GM23338 (cell line): ENCODE measurements at regions not wholly inside any gene's neighbourhood (a gene's known extent, or its start where the extent isn't known, plus 50 kb on each side); places are given as distances from the start of the nearest gene placed in this dataset.

Source experiments
- ATAC-seq: fragments of 200-7000 bp; cut with Tn5 transposase; 3 replicates; pipeline ENCODE4 v1.9.1; 2020
- DNase-seq: peaks from one replicate; pipeline ENCODE4 v3.0.0-alpha.2; 2015; ENCODE audit warnings: low spot score
- H2AFZ ChIP-seq: fragments of 200-600 bp; sonication (generic); 2 replicates; pipeline ENCODE4 v1.8.0; 2016; ENCODE audit warnings: antibody characterized with exemption, mild to moderate bottlenecking, moderate library complexity
- H3F3A ChIP-seq: fragments of 200-600 bp; sonication (generic); replicated peaks from 2 replicates; pipeline ENCODE4 v1.8.0; 2017; ENCODE audit warnings: antibody characterized with exemption, mixed run types, low read depth
- H3K27ac ChIP-seq: fragments of 200-600 bp; sonication (generic); 2 replicates; pipeline ENCODE4 v1.6.1; 2016; ENCODE audit warnings: low read depth
- H3K27me3 ChIP-seq: fragments of 200-600 bp; sonication (generic); 2 replicates; pipeline ENCODE4 v1.8.0; 2016; ENCODE audit warnings: mild to moderate bottlenecking, mixed run types, moderate library complexity; ENCODE audit not compliant: insufficient read depth
- H3K36me3 ChIP-seq: fragments of 200-600 bp; sonication (generic); 2 replicates; pipeline ENCODE4 v1.8.0; 2016; ENCODE audit warnings: mild to moderate bottlenecking; ENCODE audit not compliant: insufficient read depth
- H3K4me1 ChIP-seq: fragments of 200-600 bp; sonication (generic); 2 replicates; pipeline ENCODE4 v1.8.0; 2016; ENCODE audit warnings: mild to moderate bottlenecking, moderate library complexity; ENCODE audit not compliant: insufficient read depth
- H3K4me2 ChIP-seq: fragments of 200-600 bp; sonication (generic); 2 replicates; pipeline ENCODE4 v1.7.1; 2017; ENCODE audit warnings: mixed run types
- H3K4me3 ChIP-seq: fragments of 200-600 bp; sonication (generic); 2 replicates; pipeline ENCODE4 v1.6.1; 2016; ENCODE audit warnings: mixed run types
- H3K79me2 ChIP-seq: fragments of 200-600 bp; sonication (generic); replicated peaks from 2 replicates; pipeline ENCODE4 v1.8.0; 2017; ENCODE audit warnings: mild to moderate bottlenecking; ENCODE audit not compliant: insufficient read depth
- H3K9me2 ChIP-seq: fragments of 200-600 bp; sonication (generic); 2 replicates; pipeline ENCODE4 v1.8.0; 2017; ENCODE audit not compliant: insufficient read depth
- H4K20me1 ChIP-seq: fragments of 200-600 bp; sonication (generic); replicated peaks from 2 replicates; pipeline ENCODE4 v1.8.0; 2017; ENCODE audit warnings: mild to moderate bottlenecking; ENCODE audit not compliant: insufficient read depth
- H3K27ac Mint-ChIP-seq: 2 replicates; pipeline ENCODE4 v1.8.0; 2020; ENCODE audit warnings: inconsistent platforms, mild to moderate bottlenecking, moderate library complexity, mixed read lengths
- H3K27me3 Mint-ChIP-seq: 3 replicates; pipeline ENCODE4 v1.8.0; 2022; ENCODE audit warnings: low read depth, mild to moderate bottlenecking, moderate library complexity, mixed read lengths, inconsistent platforms; ENCODE audit not compliant: insufficient read depth, poor library complexity
- H3K36me3 Mint-ChIP-seq: 3 replicates; pipeline ENCODE4 v1.8.0; 2021; ENCODE audit warnings: low read depth, mild to moderate bottlenecking, inconsistent platforms, moderate library complexity, mixed read lengths
- H3K4me1 Mint-ChIP-seq: 3 replicates; pipeline ENCODE4 v1.8.0; 2020; ENCODE audit warnings: mild to moderate bottlenecking, inconsistent platforms, mixed read lengths
- H3K4me3 Mint-ChIP-seq: 3 replicates; pipeline ENCODE4 v1.8.0; 2021; ENCODE audit warnings: moderate library complexity, mild to moderate bottlenecking, inconsistent platforms, mixed read lengths
- H3K9me3 Mint-ChIP-seq: 3 replicates; pipeline ENCODE4 v1.8.0; 2020; ENCODE audit warnings: moderate library complexity, mild to moderate bottlenecking, inconsistent platforms, mixed read lengths
- CREB1 ChIP-seq: fragments of 250-450 bp; sonication (Bioruptor Pico); IDR thresholded peaks from 2 replicates; pipeline ENCODE4 v1.5.0; 2020; ENCODE audit warnings: low read depth, mild to moderate bottlenecking, moderate library complexity
- CTCF ChIP-seq, 2 experiments: fragments of 200-600 bp in 1 of 2; sonication (generic) in 1 of 2; conservative IDR thresholded peaks; 2 replicates each; pipeline versions ENCODE4 v1.5.1 to v1.6.1; 2016 to 2017; ENCODE audit warnings: antibody characterized with exemption in 2 of 2, low read depth in 2 of 2, mild to moderate bottlenecking in 2 of 2, moderate library complexity in 1 of 2
- ETS1 ChIP-seq: IDR thresholded peaks from 2 replicates; pipeline ENCODE4 v1.6.1; 2016; ENCODE audit warnings: antibody characterized with exemption
- EZH2 ChIP-seq: fragments of 200-600 bp; sonication (generic); IDR thresholded peaks from one replicate; pipeline ENCODE4 v1.8.0; 2017; ENCODE audit warnings: antibody characterized with exemption, mild to moderate bottlenecking, low read depth; ENCODE audit not compliant: unreplicated experiment
- EZH2phosphoT487 ChIP-seq: fragments of 200-600 bp; sonication (generic); IDR thresholded peaks from one replicate; pipeline ENCODE4 v1.8.1; 2018; ENCODE audit warnings: antibody characterized with exemption; ENCODE audit not compliant: unreplicated experiment
- POLR2AphosphoS5 ChIP-seq: IDR thresholded peaks from 2 replicates; pipeline ENCODE4 v1.6.1; 2016; ENCODE audit warnings: antibody characterized with exemption, low read depth
- REST ChIP-seq: IDR thresholded peaks from one replicate; pipeline ENCODE4 v1.6.1; 2018; ENCODE audit warnings: antibody characterized with exemption; ENCODE audit not compliant: unreplicated experiment
- STAT1 ChIP-seq: IDR thresholded peaks from one replicate; pipeline ENCODE4 v1.6.1; 2016; ENCODE audit warnings: antibody characterized with exemption; ENCODE audit not compliant: unreplicated experiment
- ZNF114 ChIP-seq: fragments of 250-450 bp; sonication (Bioruptor Pico); IDR thresholded peaks from 2 replicates; pipeline ENCODE4 v1.5.0; 2020; ENCODE audit warnings: mild to moderate bottlenecking, moderate library complexity
- ZNF462 ChIP-seq: fragments of 250-450 bp; sonication (Bioruptor Pico); IDR thresholded peaks from 2 replicates; pipeline ENCODE4 v1.5.0; 2020; ENCODE audit warnings: mild to moderate bottlenecking, moderate library complexity

GRCh38 chr18:1487457-1487856 is 582.8 kb downstream of the ADCYAP1 start:
- ATAC-seq, result no peak
- Histone ChIP-seq H3K4me1 (no peaks in the 10 kb centered on the region), H3K79me2 (no peaks in the 10 kb centered on the region), H3K27ac (no peak overlapping the region), H3K36me3 (no peaks in the 10 kb centered on the region), H2AFZ (no peak overlapping the region), H3F3A (no peaks in the 10 kb centered on the region), H4K20me1 (no peaks in the 10 kb centered on the region), H3K27me3 (no peaks in the 10 kb centered on the region), H3K9me2 (no peaks in the 10 kb centered on the region), H3K4me3 (no peak overlapping the region), H3K4me2 (no peak overlapping the region)
- DNase-seq, result no peak
- no peaks in the 10 kb centered on the region for H3K4me1 Mint-ChIP-seq
- no peak overlapping the region for H3K4me3 Mint-ChIP-seq
- peaks cover 5% of the 10 kb centered on the region; the same call in 2 of the 3 replicates for H3K9me3 Mint-ChIP-seq
- H3K27me3 Mint-ChIP-seq, result no peaks in the 10 kb centered on the region
- TF ChIP-seq CTCF (conservative IDR thresholded peaks at IDR 0.05; ENCODE audit: low read depth in 2 of 2) (no peak), POLR2AphosphoS5 (no peak), ETS1 (no peak)
- no peaks in the 10 kb centered on the region for H3K36me3 Mint-ChIP-seq
- H3K27ac Mint-ChIP-seq, result no peak overlapping the region

- H3K79me2 ChIP-seq, result no peaks in the 10 kb centered on the region
- no peaks in the 10 kb centered on the region for H3K27me3 Mint-ChIP-seq
- H3K36me3 Mint-ChIP-seq, result no peaks in the 10 kb centered on the region
- no peak overlapping the region for H3K4me2 ChIP-seq
- H3K4me1 ChIP-seq, result no peaks in the 10 kb centered on the region
- no peak overlapping the region for H3K27ac Mint-ChIP-seq
- H3K4me1 Mint-ChIP-seq, result no peaks in the 10 kb centered on the region
- no peak overlapping the region for H3K27ac ChIP-seq
- H2AFZ ChIP-seq, result no peak overlapping the region
- H3K4me3 Mint-ChIP-seq, result no peak overlapping the region
- no peaks in the 10 kb centered on the region for H3F3A ChIP-seq
- no peak overlapping the region for H3K4me3 ChIP-seq
- H3K9me2 ChIP-seq, result no peaks in the 10 kb centered on the region
- DNase-seq (no peak), ATAC-seq (no peak)
- no peaks in the 10 kb centered on the region for H4K20me1 ChIP-seq
- no peaks in the 10 kb centered on the region for H3K27me3 ChIP-seq
- no peaks in the 10 kb centered on the region for H3K36me3 ChIP-seq
- H3K9me3 Mint-ChIP-seq, result peaks cover 5% of the 10 kb centered on the region; the same call in 2 of the 3 replicates
- TF ChIP-seq REST (no peak), ZNF114 (CRISPR knock-in tag) (no peak), STAT1 (no peak), CREB1 (CRISPR knock-in tag) (no peak), EZH2 (no peak), EZH2phosphoT487 (no peak), ZNF462 (CRISPR knock-in tag) (no peak)
Measured at GRCh38 chr18:1488394-1488793, 583.7 kb downstream of the ADCYAP1 start.
